Skeletal muscle cell (primary cell): ENCODE measurements at regions not wholly inside any gene's neighbourhood (a gene's known extent, or its start where the extent isn't known, plus 50 kb on each side); places are given as distances from the start of the nearest gene placed in this dataset.

ENCODE experiments used
- DNase-seq: peaks from one replicate; pipeline ENCODE4 v3.0.0-alpha.2; 2010; ENCODE audit warnings: low read depth
- H3K4me3 ChIP-seq: 2 replicates; pipeline ENCODE4 v1.5.1; 2011; ENCODE audit warnings: low read depth, mild to moderate bottlenecking, control low read depth, low read length, moderate library complexity

- no peak overlapping the region for H3K4me3 ChIP-seq
- DNase-seq: no peak
These were observed 55.2 kb downstream of the TWIST1 start for GRCh38 chr7:19062216-19062615.

GRCh38 chr7:19061331-19061730 is 56.1 kb downstream of the TWIST1 start:
- no peak for DNase-seq
- no peak overlapping the region for H3K4me3 ChIP-seq

- peak; percentile 9 for DNase-seq
- H3K4me3 ChIP-seq: no peak overlapping the region
These were observed 56.6 kb downstream of the TWIST1 start for GRCh38 chr7:19060761-19061259.

GRCh38 chr7:19056305-19056704 is 61.1 kb downstream of the TWIST1 start:
- H3K4me3 ChIP-seq: no peak overlapping the region
- no peak for DNase-seq
